ENCODE measurements at regions not wholly inside any gene's neighbourhood (a gene's known extent, or its start where the extent isn't known, plus 50 kb on each side); places are given as distances from the start of the nearest gene placed in this dataset.

DNA sequence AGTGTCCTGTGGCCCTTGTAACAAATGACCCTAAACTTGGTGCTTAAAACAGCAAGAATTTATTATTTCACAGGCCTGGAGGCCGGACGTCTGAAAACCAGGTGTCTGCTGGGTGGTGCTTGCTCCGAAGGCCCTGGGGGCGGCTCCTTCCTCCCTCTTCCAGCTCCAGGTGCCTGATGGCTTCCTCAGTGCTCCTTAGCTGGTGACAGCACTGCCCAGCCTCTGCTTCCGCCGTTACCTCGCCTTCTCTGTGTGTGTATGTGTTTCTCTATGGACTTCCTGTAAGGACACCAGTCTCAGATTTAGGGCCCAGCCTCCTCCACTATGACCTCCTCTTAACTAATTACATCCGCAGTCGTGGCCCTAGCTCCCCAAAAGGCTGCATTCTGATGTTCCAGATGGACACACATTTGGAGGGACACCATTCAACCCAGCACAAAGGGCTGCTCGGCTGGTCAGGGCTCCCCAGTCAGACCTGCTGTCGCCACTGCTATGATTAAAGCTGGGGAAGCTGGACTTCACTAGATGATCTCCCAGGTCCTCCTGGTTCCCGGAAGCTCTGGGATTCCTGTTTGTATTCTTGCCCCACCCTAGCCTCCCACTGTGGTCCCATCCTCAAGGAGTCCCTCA lies 172.8 kb downstream of the IRF8 start:
- ATAC-seq (no peak), DNase-seq (ENCODE audit: low read depth, low spot score) (no peak)
- H3K9me3 ChIP-seq (ENCODE audit: control insufficient read depth, insufficient read depth, low read depth, low read length) = no peaks in the 10 kb centered on the region
- H3K27me3 ChIP-seq (ENCODE audit: control insufficient read depth, insufficient read depth, low read length) = no peaks in the 10 kb centered on the region
- no TSS peak for BruUV-seq (replicated peaks)
- in situ Hi-C loops (cut with HindIII; ENCODE audit: low pct_unique_long_range_greater_than_20kb, low sequenced_read_pairs) = no loop called here
- no peak overlapping the region for H3K27ac ChIP-seq (ENCODE audit: low read length)
- no peaks in the 10 kb centered on the region for H3K36me3 ChIP-seq (ENCODE audit: control insufficient read depth, insufficient read depth, low read length)
- no peaks in the 10 kb centered on the region for H3K4me1 ChIP-seq (ENCODE audit: control insufficient read depth, insufficient read depth, low read length)
- POLR2A ChIA-PET = no interaction called here
- H3K4me3 ChIP-seq (ENCODE audit: low read depth in 2 of 2, low read length in 2 of 2) = no peak overlapping the region
- intact Hi-C loops (cut with micrococcal nuclease; ENCODE audit: unreplicated experiment) = loop anchor here (1.0 kb wide), 1 partner anchor 446 kb away; no protein-coding TSS in a partner anchor
- CTCF ChIA-PET = interaction anchor here (0.8 kb wide), 1 partner anchor 547 kb away, joined by 3 read pairs; no protein-coding TSS in a partner anchor
- TF ChIP-seq, protein P1, sequence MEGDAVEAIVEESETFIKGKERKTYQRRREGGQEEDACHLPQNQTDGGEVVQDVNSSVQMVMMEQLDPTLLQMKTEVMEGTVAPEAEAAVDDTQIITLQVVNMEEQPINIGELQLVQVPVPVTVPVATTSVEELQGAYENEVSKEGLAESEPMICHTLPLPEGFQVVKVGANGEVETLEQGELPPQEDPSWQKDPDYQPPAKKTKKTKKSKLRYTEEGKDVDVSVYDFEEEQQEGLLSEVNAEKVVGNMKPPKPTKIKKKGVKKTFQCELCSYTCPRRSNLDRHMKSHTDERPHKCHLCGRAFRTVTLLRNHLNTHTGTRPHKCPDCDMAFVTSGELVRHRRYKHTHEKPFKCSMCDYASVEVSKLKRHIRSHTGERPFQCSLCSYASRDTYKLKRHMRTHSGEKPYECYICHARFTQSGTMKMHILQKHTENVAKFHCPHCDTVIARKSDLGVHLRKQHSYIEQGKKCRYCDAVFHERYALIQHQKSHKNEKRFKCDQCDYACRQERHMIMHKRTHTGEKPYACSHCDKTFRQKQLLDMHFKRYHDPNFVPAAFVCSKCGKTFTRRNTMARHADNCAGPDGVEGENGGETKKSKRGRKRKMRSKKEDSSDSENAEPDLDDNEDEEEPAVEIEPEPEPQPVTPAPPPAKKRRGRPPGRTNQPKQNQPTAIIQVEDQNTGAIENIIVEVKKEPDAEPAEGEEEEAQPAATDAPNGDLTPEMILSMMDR (IDR thresholded peaks at IDR 0.05) = no peak
- no peak for TF ChIP-seq TCF7L2 (IDR thresholded peaks at IDR 0.05; ENCODE audit: low read depth, low read length)
- TF ChIP-seq POLR2AphosphoS5 (IDR thresholded peaks at IDR 0.05; ENCODE audit: low read depth, low read length) = no peak
- no peak for TF ChIP-seq SIN3A (IDR thresholded peaks at IDR 0.05; ENCODE audit: borderline replicate concordance, insufficient read depth, low read depth, low read length)
- TF ChIP-seq, protein P2, sequence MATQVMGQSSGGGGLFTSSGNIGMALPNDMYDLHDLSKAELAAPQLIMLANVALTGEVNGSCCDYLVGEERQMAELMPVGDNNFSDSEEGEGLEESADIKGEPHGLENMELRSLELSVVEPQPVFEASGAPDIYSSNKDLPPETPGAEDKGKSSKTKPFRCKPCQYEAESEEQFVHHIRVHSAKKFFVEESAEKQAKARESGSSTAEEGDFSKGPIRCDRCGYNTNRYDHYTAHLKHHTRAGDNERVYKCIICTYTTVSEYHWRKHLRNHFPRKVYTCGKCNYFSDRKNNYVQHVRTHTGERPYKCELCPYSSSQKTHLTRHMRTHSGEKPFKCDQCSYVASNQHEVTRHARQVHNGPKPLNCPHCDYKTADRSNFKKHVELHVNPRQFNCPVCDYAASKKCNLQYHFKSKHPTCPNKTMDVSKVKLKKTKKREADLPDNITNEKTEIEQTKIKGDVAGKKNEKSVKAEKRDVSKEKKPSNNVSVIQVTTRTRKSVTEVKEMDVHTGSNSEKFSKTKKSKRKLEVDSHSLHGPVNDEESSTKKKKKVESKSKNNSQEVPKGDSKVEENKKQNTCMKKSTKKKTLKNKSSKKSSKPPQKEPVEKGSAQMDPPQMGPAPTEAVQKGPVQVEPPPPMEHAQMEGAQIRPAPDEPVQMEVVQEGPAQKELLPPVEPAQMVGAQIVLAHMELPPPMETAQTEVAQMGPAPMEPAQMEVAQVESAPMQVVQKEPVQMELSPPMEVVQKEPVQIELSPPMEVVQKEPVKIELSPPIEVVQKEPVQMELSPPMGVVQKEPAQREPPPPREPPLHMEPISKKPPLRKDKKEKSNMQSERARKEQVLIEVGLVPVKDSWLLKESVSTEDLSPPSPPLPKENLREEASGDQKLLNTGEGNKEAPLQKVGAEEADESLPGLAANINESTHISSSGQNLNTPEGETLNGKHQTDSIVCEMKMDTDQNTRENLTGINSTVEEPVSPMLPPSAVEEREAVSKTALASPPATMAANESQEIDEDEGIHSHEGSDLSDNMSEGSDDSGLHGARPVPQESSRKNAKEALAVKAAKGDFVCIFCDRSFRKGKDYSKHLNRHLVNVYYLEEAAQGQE (IDR thresholded peaks at IDR 0.05; ENCODE audit: insufficient read depth in 1 of 2, low read depth in 2 of 2, low read length in 1 of 2) = no peak

DNA sequence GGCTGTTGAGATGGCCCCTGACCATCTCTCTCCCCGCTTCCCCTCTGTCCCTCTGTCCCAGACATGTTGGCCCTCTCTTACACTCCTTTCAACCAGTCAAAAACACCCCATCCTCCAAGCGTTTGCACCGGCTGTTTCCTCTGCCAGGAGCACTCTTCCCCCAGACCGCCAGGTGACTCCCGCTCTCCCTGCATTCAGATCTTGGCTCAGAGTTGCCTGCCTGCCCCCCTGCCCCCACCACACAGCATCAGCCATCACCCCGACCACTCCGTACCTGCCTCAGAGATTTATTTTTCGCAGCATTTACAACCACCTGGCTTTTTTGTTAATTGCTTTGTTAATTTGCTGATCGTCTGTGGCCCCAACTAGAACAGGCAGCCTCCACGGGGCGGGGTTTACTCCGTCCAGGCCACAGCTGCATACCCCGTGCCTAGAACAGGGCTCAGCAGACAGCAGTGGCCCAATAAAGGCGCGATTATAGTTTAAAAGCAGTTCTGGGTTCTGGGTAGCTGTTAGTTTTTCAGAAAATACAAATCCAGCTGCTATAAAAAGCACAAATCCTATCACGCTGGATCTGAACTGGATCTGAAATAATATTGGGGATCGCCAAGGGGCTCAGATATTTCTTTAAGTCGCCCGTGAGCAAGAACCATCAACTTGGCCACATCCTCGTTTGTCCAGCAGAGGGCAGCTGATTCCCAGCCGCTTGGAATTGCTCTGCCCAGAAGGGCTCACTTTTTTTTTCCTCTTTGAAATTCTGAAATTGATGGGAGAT lies 173.6 kb downstream of the IRF8 start:
- intact Hi-C loops (cut with micrococcal nuclease; ENCODE audit: unreplicated experiment) (loop anchor here (1.0 kb wide), 1 partner anchor 445 kb away; no protein-coding TSS in a partner anchor), in situ Hi-C loops (cut with HindIII; ENCODE audit: low pct_unique_long_range_greater_than_20kb, low sequenced_read_pairs) (no loop called here)
- Histone ChIP-seq H3K36me3 (ENCODE audit: control insufficient read depth, insufficient read depth, low read length) (no peaks in the 10 kb centered on the region), H3K27ac (ENCODE audit: low read length) (no peak overlapping the region), H3K4me3 (ENCODE audit: low read depth in 2 of 2, low read length in 2 of 2) (no peak overlapping the region), H3K9me3 (ENCODE audit: control insufficient read depth, insufficient read depth, low read depth, low read length) (no peaks in the 10 kb centered on the region), H3K4me1 (ENCODE audit: control insufficient read depth, insufficient read depth, low read length) (no peaks in the 10 kb centered on the region), H3K27me3 (ENCODE audit: control insufficient read depth, insufficient read depth, low read length) (no peaks in the 10 kb centered on the region)
- ChIA-PET CTCF (interaction anchor here (0.7 to 1.5 kb wide), 5 partner anchors 26 to 883 kb away, joined by 3 to 9 read pairs (median 6); no protein-coding TSS in a partner anchor), POLR2A (no interaction called here)
- TF ChIP-seq, protein P1 (IDR thresholded peaks at IDR 0.05) = peak; percentile 85
- no peak for TF ChIP-seq POLR2AphosphoS5 (IDR thresholded peaks at IDR 0.05; ENCODE audit: low read depth, low read length)
- DNase-seq (ENCODE audit: low read depth, low spot score) (peak; percentile 38), ATAC-seq (peak; percentile 79)
- BruUV-seq (replicated peaks) = no TSS peak

Measured in Panc1 (cell line).